GM18951 (cell line): ENCODE measurements at regions not wholly inside any gene's neighbourhood (a gene's known extent, or its start where the extent isn't known, plus 50 kb on each side); places are given as distances from the start of the nearest gene placed in this dataset.

Experiments used
- POLR2A ChIP-seq: IDR thresholded peaks from 4 replicates; pipeline ENCODE4 v1.6.1; 2011; ENCODE audit warnings: mild to moderate bottlenecking; ENCODE audit not compliant: insufficient read length, insufficient read depth; ENCODE audit errors: extremely low read depth
- in situ Hi-C: fragments of 300-500 bp; cut with MboI; formaldehyde crosslinking; loops from one replicate; pipeline ENCODE4 v1.12.0; 2022; ENCODE audit warnings: low sequenced_read_pairs, mixed read lengths, inconsistent platforms; ENCODE audit not compliant: unreplicated experiment

- in situ Hi-C loops, result no loop called here
- TF ChIP-seq POLR2A, result no peak
These were observed 110.8 kb upstream of the C1QTNF9B start for GRCh38 chr13:24007979-24008620.

- TF ChIP-seq POLR2A, result no peak
- in situ Hi-C loops, result no loop called here
These were observed 111.4 kb upstream of the C1QTNF9B start for GRCh38 chr13:24008679-24009078.

GRCh38 chr13:24011266-24011665, 114.0 kb upstream of the C1QTNF9B start:
- no peak for TF ChIP-seq POLR2A
- in situ Hi-C loops, result no loop called here

- in situ Hi-C loops, result no loop called here
- no peak for TF ChIP-seq POLR2A
These were observed 115.3 kb upstream of the C1QTNF9B start for GRCh38 chr13:24012648-24013047.

- no peak for TF ChIP-seq POLR2A
- in situ Hi-C loops, result no loop called here
These were observed 115.9 kb upstream of the C1QTNF9B start for GRCh38 chr13:24013189-24013588.

- in situ Hi-C loops, result no loop called here
- no peak for TF ChIP-seq POLR2A
These were observed 118.7 kb upstream of the C1QTNF9B start for GRCh38 chr13:24016046-24016445.

- TF ChIP-seq POLR2A, result no peak
- in situ Hi-C loops, result loop anchor here (10.0 kb wide), 1 partner anchor 202 kb away; no protein-coding TSS in a partner anchor
These were observed 125.3 kb upstream of the C1QTNF9B start for GRCh38 chr13:24022568-24022967.

- in situ Hi-C loops, result loop anchor here (10.0 kb wide), 1 partner anchor 202 kb away; no protein-coding TSS in a partner anchor
- no peak for TF ChIP-seq POLR2A
These were observed 125.8 kb upstream of the C1QTNF9B start for GRCh38 chr13:24023073-24023472.

GRCh38 chr13:24027494-24027893, 130.2 kb upstream of the C1QTNF9B start:
- no peak for TF ChIP-seq POLR2A
- in situ Hi-C loops, result loop anchor here (10.0 kb wide), 1 partner anchor 197 kb away; no protein-coding TSS in a partner anchor

GRCh38 chr13:24032252-24032651, 128.3 kb upstream of the SPATA13 start:
- in situ Hi-C loops, result no loop called here
- no peak for TF ChIP-seq POLR2A

GRCh38 chr13:24032674-24033073, 127.8 kb upstream of the SPATA13 start:
- no peak for TF ChIP-seq POLR2A
- in situ Hi-C loops, result no loop called here

- in situ Hi-C loops, result no loop called here
- no peak for TF ChIP-seq POLR2A
These were observed 126.8 kb upstream of the SPATA13 start for GRCh38 chr13:24033527-24034302.

- in situ Hi-C loops, result no loop called here
- no peak for TF ChIP-seq POLR2A
These were observed 125.1 kb upstream of the SPATA13 start for GRCh38 chr13:24035411-24035810.

- in situ Hi-C loops, result no loop called here
These were observed 124.4 kb upstream of the SPATA13 start for GRCh38 chr13:24036115-24036514.

More at GRCh38 chr13:24036115-24036514, 124.4 kb upstream of the SPATA13 start:
- no peak for TF ChIP-seq POLR2A
